A673 (cell line): ENCODE measurements at regions not wholly inside any gene's neighbourhood (a gene's known extent, or its start where the extent isn't known, plus 50 kb on each side); places are given as distances from the start of the nearest gene placed in this dataset.
"Not testable (repeated sequence)": the region's sequence is repeated elsewhere in the genome, so short reads cannot be mapped to it uniquely, and the experiment has no call there.

Experiments
- EZH2 ChIP-seq: fragments of 200-600 bp; sonication (generic); IDR thresholded peaks from 2 replicates; pipeline ENCODE4 v1.6.1; 2017; ENCODE audit warnings: borderline replicate concordance, low read depth, mild to moderate bottlenecking, mixed read lengths, antibody characterized with exemption, low read length; ENCODE audit not compliant: poor library complexity, severe bottlenecking
- TF ChIP-seq, protein P1 (sequence below): fragments of 300-800, 200-600 bp; sonication (generic); conservative IDR thresholded peaks from 2 replicates; pipeline ENCODE4 v1.5.1; 2017; ENCODE audit warnings: low read depth, mild to moderate bottlenecking, antibody characterized with exemption, low read length, moderate library complexity, mixed read lengths

- TF ChIP-seq, protein P1, sequence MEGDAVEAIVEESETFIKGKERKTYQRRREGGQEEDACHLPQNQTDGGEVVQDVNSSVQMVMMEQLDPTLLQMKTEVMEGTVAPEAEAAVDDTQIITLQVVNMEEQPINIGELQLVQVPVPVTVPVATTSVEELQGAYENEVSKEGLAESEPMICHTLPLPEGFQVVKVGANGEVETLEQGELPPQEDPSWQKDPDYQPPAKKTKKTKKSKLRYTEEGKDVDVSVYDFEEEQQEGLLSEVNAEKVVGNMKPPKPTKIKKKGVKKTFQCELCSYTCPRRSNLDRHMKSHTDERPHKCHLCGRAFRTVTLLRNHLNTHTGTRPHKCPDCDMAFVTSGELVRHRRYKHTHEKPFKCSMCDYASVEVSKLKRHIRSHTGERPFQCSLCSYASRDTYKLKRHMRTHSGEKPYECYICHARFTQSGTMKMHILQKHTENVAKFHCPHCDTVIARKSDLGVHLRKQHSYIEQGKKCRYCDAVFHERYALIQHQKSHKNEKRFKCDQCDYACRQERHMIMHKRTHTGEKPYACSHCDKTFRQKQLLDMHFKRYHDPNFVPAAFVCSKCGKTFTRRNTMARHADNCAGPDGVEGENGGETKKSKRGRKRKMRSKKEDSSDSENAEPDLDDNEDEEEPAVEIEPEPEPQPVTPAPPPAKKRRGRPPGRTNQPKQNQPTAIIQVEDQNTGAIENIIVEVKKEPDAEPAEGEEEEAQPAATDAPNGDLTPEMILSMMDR: not testable (repeated sequence)
- TF ChIP-seq EZH2: not testable (repeated sequence)
Measured at GRCh38 chr5:130996720-130997119, 168.3 kb downstream of the HINT1 start.
